ENCODE measurements at regions not wholly inside any gene's neighbourhood (a gene's known extent, or its start where the extent isn't known, plus 50 kb on each side); places are given as distances from the start of the nearest gene placed in this dataset.

DNA sequence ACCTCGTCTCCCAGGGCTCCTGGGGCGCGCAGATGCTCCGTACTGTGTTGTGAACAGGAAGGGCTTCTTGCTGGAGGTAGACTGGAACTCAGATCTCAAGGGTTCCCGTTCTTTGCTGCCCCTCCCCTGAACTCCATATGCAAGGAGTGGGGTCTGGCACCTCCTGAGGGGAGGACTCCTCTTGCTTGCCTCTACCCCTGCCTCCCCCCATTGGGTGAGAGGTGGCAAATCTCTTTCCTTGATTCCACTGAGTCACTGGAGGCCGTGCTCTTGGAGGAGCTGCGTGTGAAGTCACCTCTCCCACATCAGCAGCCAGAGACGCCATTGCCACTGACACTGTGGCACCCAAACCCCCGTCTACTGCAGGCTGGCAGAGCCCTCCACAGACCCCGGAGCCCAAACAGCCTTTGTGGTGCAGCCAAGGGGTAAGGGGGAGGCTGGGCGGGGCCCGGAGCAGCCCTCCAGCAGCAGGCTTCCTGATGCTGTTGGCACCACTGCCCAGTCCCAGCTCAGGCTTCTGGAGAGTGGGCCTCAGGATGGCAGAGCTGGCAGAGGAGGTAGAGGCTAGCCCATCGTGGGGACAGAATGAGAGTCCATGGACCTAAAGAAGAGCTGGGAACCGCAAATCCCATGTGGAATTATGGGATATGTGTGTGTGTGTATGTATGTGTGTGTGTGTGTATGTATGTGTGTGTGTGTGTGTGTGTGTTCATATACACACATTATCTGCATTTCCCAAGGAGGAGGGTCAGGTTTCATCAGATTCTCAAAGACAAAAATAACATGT, 104.9 kb upstream of the RUNX3 start:
- no peak for DNase-seq

DNA sequence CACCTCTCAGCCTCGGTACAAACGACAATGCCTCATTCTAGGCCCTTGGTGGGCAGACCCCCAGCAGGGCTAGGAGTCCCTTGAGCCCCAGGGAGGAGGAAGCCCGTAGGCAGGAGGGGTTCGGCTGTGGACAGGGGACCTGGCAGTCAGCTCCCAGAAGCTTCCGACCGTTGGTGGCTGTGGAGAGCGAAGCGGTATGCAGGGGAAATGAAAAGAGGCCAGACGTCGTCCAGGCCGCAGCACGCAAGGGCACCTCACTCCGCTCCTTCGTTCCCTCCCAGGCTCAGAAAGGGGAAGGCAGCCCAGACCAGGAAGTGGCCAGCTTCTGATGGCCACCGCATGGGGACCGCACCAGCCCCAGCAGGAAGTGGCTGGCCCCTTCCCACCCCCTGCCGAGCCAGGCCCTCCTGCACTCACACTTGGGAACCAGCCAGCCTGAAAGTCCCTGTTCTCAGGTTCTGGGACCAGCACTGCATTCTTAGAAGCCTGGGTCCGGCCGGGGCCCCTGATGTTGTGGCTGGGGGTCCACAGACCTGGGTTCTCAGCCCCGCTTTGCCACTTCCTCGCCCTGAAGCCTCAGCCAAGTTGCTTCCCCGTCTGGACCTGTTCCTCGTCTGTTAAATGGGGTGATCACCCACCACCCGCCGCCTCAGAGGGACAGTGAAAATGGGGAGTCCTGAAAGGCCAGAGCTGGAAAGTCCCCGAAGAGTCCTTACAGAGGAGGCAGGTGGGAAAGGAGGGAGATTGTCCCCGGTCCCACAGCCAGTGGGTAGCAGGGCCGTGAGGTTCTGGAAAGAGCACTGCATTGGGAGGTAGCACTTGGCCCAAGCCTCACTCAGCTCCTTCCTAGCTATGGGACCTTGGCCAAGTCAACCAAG, 104.0 kb upstream of the RUNX3 start:
- no peak for DNase-seq

DNA sequence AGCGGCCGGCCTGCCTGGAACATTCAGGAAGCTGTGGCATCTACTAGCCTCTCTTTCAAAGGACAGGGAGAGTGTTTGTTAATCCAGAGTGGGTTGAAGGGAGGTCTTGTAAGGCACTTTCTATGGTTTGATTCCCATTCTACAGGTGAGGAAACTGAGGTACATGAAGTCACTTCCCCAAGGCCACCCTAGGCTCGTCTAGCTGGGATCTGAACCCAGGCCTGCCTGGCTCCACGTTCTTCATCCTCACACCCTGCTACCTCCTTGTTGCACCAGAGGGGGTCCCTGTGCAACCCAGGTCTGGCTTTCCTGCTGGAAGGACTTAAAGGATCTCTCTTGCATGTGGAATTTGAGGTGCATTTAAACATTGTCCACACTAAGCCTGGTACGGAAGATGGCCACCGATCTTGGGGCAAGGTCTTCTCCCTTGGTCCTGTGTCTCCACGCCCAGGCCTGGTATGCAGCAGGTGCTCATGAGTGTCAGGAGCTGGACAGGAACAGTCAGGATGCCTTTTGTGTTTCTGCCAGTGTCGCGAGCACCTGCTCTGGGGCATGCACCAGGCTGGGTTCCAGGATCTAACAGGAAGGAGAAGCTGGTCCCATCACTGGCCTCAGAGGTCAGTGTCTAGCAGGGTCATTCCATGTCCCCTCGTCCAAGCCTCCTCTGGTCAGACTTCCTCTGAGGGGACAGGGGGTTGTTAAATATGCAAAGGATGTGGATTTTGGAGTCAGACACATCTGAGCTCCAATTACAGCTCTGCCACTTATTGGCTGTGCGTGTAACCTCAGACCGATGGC, 103.2 kb upstream of the RUNX3 start:
- DNase-seq = no peak

GRCh38 chr1:25031966-25032667, 102.0 kb upstream of the RUNX3 start:
- DNase-seq = no peak

- no peak for DNase-seq
Observed at GRCh38 chr1:25031601-25031965, 101.5 kb upstream of the RUNX3 start.

GRCh38 chr1:25030674-25031589, 100.9 kb upstream of the RUNX3 start:
- no peak for DNase-seq

GRCh38 chr1:25030012-25030411, 99.9 kb upstream of the RUNX3 start:
- DNase-seq = no peak

DNA sequence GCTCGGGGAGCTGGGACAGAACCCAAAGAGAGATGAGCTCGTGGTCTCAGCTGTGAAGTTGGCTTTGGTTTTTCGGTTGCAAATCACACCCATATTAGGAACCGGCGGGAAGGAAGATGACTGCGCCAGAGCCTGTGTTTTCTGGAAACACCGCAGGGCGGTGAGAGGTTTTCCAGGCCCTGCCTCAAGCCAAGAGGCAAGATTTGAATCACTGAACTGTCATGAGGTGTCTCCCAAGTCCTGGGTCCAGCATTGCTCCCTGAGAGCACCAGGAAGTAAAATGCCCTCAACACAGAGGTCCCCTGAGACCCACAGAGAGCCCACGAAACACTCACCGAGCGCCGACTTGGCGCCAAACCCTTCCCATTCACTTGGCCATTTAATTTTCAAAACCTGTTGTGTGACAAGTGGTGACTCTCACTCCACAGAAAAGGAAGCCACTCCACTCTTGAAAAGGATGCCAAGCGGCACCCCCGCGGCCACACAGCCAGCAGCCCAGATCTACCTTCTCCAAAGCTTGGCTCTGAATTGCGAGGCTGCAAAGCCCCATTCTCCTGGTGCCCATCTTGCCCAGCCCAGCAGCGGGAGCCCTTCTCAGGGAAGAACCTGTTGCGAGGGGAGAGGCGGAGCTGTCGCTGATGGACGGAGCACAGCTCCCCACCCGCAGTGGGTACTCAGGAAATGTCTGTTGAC, 99.0 kb upstream of the RUNX3 start:
- DNase-seq = no peak

- no peak for DNase-seq
Observed at GRCh38 chr1:25028587-25028906, 98.5 kb upstream of the RUNX3 start.

DNA sequence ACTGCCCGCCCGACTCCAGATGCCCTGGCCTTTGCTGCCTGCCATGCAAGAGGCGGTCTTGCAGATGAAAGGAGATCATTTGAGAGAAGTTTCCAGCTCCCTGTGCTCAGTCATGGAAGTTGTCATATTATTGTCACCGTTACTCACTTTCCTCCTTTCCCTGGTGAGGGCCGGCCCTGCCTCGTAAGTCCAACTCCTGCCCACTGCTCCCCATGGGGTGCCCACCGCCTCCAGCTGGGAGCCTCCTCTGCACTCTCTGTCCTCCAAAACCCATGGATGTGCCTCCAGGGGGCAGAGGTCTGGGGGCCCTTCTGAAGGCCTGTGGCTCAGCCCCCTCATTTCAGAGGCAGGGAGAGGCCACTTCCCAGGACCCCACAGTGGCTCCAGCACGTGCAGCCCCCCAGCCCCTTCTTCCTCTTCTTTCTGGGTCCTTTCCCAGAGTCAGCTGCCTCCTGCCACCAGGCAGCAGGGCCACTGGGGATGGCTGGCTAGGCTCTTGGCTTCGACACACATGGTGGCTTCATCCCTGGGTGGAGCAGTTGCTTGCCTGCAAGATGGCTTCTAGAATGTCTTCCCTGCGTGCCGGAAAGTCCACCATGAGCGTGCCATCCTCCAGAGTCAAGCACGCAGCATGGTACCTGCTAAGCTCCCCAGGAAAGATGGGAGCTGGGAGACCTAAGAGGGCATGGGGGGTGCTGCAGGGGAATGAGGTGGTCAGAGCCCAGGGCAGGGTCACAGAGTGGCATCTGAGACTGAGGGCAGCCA, 97.9 kb upstream of the RUNX3 start:
- DNase-seq = no peak

GRCh38 chr1:25026730-25027450, 96.8 kb upstream of the RUNX3 start:
- DNase-seq = no peak

DNA sequence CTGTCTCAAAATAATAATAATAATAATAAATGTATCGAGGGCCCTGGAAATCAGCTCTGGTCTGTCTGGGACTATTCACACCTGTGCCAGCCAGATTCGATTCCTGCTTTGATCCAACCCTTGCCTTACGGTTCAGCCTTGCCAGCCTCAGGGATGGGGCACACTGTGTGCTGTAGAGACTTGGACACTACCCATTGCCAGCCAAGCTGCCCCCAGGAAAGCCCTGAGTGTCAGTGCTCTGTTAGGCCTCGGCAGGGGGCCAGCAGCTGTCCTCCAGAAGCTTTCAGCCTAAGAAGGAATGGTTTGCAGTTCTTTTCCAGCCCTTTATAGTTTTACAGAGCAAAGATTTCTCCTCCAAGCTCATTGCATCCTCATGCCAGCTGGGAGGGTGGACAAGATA, 96.2 kb upstream of the RUNX3 start:
- no peak for DNase-seq

- DNase-seq = no peak
Observed at GRCh38 chr1:25024615-25025350, 94.7 kb upstream of the RUNX3 start.

DNA sequence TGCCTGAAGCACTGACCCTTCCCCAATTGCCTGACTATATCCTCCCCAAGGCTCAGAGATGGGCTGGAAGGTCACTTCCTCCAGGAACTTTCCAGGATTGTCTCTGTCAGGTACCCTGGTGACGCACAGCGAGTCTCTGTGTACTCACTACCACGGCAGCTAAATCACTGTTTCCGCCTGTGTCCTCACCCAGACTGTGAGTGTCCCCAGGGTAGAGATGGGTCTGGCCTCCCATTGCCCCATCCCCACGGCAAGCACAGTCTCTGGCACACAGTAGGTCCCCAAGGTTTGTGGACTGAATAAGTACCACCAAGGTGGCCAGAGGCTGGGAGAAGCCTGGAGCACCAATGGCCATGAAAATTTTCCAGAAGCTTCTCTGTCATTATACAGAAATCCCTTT, 93.8 kb upstream of the RUNX3 start:
- DNase-seq = no peak

GRCh38 chr1:25023190-25023578, 93.1 kb upstream of the RUNX3 start:
- DNase-seq = no peak

DNA sequence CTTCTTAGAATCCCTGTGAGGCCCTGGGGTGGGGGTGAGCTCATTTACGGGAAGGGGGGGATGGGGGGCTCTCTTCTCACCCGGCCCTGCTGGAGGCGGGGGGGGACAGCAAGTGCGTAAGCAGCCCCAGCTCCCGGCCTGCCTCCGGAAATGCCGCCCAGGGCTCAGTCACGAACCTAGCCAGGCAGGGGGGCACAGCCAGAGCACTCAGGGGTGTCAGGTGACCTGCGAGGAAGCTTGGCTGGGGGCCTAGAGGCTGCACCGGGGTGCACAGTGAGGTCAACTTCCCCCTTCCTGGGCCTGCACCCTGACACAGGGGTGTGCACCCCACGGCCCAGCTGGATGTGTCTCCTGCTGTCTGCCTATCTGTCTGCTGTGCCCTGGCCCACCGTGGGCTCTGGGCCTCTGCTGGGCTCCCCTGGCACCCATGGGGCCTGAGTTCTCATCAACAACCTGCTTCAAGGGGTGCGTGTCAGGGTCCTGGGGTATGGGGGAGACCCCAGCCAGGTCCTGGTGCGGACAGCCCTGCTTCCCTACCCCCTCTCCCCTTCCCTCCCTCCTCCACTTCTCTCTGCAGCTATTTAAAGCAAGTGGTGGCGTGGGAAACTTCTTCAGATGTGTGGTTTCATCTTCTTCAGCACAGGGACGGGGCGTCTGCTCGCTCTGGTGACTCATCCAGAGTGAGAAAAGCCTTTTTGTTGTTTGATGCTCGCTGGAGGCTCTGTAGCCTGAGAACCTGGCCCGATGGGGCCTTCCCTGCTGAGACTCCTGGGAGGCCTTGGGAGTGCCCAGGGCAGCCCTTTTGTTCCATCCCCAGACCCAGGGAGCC, 92.5 kb upstream of the RUNX3 start:
- DNase-seq = no peak

DNA sequence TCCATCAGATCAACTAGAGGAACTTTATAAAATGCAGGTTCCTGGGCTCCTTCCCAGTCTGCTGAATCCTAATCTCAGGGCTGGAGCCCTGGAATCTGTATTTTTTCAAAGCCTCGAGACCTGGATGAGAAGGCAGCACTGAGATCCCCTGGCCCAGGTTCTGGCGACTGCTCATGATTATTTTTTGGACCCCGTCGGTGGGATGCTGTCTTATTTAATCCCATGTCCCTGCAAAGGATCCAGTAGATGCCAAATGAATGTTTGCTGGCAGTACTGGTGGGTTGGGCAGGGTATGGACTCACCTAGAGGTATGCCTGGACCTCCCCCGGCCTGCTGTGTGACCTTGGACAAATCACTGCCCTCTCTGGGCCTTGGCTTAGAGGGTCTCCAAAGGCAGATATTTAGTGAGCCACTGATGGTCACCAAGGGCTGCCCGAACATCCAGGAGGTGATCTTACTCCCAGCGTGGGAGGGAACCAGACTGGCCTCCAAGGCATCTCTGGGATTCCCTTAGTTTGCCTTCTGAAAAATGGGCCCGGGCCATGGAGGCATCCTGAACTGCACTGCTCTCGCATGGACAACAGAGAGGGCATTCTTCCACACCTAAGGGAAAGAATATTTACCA, 91.6 kb upstream of the RUNX3 start:
- DNase-seq = no peak
